Osteocyte (in vitro differentiated cells): ENCODE measurements at regions not wholly inside any gene's neighbourhood (a gene's known extent, or its start where the extent isn't known, plus 50 kb on each side); places are given as distances from the start of the nearest gene placed in this dataset.
A peak's percentile ranks its signal among the peaks of the same experiment; 100 is the strongest.

Experiments
- DNase-seq: peaks from one replicate; pipeline ENCODE4 v3.0.0; 2021; ENCODE audit warnings: mixed read lengths; ENCODE audit not compliant: unreplicated experiment; ENCODE audit errors: extremely low spot score
- H3K27ac Mint-ChIP-seq: one replicate; pipeline ENCODE4 v1.8.0; 2021; ENCODE audit warnings: mild to moderate bottlenecking, mixed read lengths; ENCODE audit not compliant: unreplicated experiment
- H3K27me3 Mint-ChIP-seq: one replicate; pipeline ENCODE4 v1.8.0; 2021; ENCODE audit warnings: mixed read lengths; ENCODE audit not compliant: unreplicated experiment
- H3K36me3 Mint-ChIP-seq: one replicate; pipeline ENCODE4 v1.8.0; 2021; ENCODE audit warnings: mixed read lengths; ENCODE audit not compliant: unreplicated experiment
- H3K4me1 Mint-ChIP-seq: one replicate; pipeline ENCODE4 v1.8.0; 2021; ENCODE audit warnings: mixed read lengths; ENCODE audit not compliant: unreplicated experiment
- H3K4me3 Mint-ChIP-seq: one replicate; pipeline ENCODE4 v1.8.0; 2021; ENCODE audit warnings: mild to moderate bottlenecking, moderate library complexity, mixed read lengths; ENCODE audit not compliant: unreplicated experiment
- H3K9me3 Mint-ChIP-seq: one replicate; pipeline ENCODE4 v1.8.0; 2021; ENCODE audit warnings: mixed read lengths; ENCODE audit not compliant: unreplicated experiment
- CTCF ChIP-seq: fragments of 200-600 bp; sonication (generic); IDR thresholded peaks from 2 replicates; pipeline ENCODE4 v1.5.0; 2021; ENCODE audit warnings: antibody characterized with exemption, mild to moderate bottlenecking, moderate library complexity

- no peak for DNase-seq
- Mint-ChIP-seq H3K4me3 (no peak overlapping the region), H3K27me3 (no peaks in the 10 kb centered on the region), H3K36me3 (no peaks in the 10 kb centered on the region), H3K27ac (no peak overlapping the region), H3K9me3 (peaks cover 29% of the 10 kb centered on the region), H3K4me1 (no peaks in the 10 kb centered on the region)
- no peak for TF ChIP-seq CTCF
Observed at GRCh38 chr18:78411539-78411938, 568.1 kb upstream of the SALL3 start.

GRCh38 chr18:78414302-78414701, 565.3 kb upstream of the SALL3 start:
- Mint-ChIP-seq H3K4me3 (no peak overlapping the region), H3K27me3 (no peaks in the 10 kb centered on the region), H3K27ac (no peak overlapping the region), H3K9me3 (peaks cover 28% of the 10 kb centered on the region), H3K36me3 (no peaks in the 10 kb centered on the region), H3K4me1 (no peaks in the 10 kb centered on the region)
- peak; percentile 54 for DNase-seq
- no peak for TF ChIP-seq CTCF

- Mint-ChIP-seq H3K4me3 (no peak overlapping the region), H3K36me3 (no peaks in the 10 kb centered on the region), H3K9me3 (peaks cover 37% of the 10 kb centered on the region), H3K4me1 (no peaks in the 10 kb centered on the region), H3K27ac (no peak overlapping the region), H3K27me3 (no peaks in the 10 kb centered on the region)
- DNase-seq, result peak; percentile 54
- TF ChIP-seq CTCF, result no peak
Observed at GRCh38 chr18:78416853-78417252, 562.8 kb upstream of the SALL3 start.

GRCh38 chr18:78418379-78418778, 561.2 kb upstream of the SALL3 start:
- no peak overlapping the region for H3K27ac Mint-ChIP-seq
- H3K4me3 Mint-ChIP-seq, result no peak overlapping the region
- no peaks in the 10 kb centered on the region for H3K27me3 Mint-ChIP-seq
- peaks cover 40% of the 10 kb centered on the region for H3K9me3 Mint-ChIP-seq
- no peak for TF ChIP-seq CTCF
- H3K36me3 Mint-ChIP-seq, result no peaks in the 10 kb centered on the region
- H3K4me1 Mint-ChIP-seq, result no peaks in the 10 kb centered on the region
- DNase-seq, result peak; percentile 75

GRCh38 chr18:78419171-78419570, 560.4 kb upstream of the SALL3 start:
- H3K9me3 Mint-ChIP-seq, result peaks cover 40% of the 10 kb centered on the region
- no peaks in the 10 kb centered on the region for H3K27me3 Mint-ChIP-seq
- H3K4me3 Mint-ChIP-seq, result no peak overlapping the region
- no peaks in the 10 kb centered on the region for H3K36me3 Mint-ChIP-seq
- no peaks in the 10 kb centered on the region for H3K4me1 Mint-ChIP-seq
- H3K27ac Mint-ChIP-seq, result no peak overlapping the region
- peak; percentile 30 for DNase-seq
- no peak for TF ChIP-seq CTCF
